ENCODE measurements at regions not wholly inside any gene's neighbourhood (a gene's known extent, or its start where the extent isn't known, plus 50 kb on each side); places are given as distances from the start of the nearest gene placed in this dataset.

- TF ChIP-seq CTCF (IDR thresholded peaks at IDR 0.05) (no peak), POLR2A (IDR thresholded peaks at IDR 0.05) (no peak)
Observed at GRCh38 chr6:125528621-125529041, 220.8 kb upstream of the HEY2 start.
